PC-9 (cell line): ENCODE measurements at regions not wholly inside any gene's neighbourhood (a gene's known extent, or its start where the extent isn't known, plus 50 kb on each side); places are given as distances from the start of the nearest gene placed in this dataset.

ENCODE experiments used
- EZH2 ChIP-seq: fragments of 200-600 bp; sonication (generic); IDR thresholded peaks from 2 replicates; pipeline ENCODE4 v1.8.0; 2017; ENCODE audit warnings: antibody characterized with exemption, low read depth
- TF ChIP-seq, protein P1 (sequence below): fragments of 200-600 bp; sonication (generic); conservative IDR thresholded peaks from 2 replicates; pipeline ENCODE4 v1.6.1; 2017; ENCODE audit warnings: mixed run types, antibody characterized with exemption, mild to moderate bottlenecking, moderate library complexity

DNA sequence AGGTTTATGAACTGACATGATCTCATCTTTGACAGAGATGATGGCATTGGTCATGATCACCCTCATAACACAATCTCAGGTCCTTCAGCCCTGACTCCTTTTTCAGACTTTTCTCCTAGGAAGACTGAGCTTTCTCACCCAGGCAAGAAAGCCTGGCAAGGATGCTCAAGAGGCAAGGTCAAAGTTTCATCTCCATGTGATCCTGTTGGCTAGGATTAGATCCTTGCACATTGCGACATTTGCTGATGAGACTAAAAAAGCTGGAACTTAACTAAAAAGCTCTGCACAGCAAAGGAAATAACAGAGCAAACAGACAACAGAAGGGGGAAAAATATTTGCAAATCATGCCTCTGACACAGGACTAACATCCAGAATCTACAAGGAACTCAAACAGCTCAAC lies 444.1 kb upstream of the PSMD7 start:
- TF ChIP-seq, protein P1, sequence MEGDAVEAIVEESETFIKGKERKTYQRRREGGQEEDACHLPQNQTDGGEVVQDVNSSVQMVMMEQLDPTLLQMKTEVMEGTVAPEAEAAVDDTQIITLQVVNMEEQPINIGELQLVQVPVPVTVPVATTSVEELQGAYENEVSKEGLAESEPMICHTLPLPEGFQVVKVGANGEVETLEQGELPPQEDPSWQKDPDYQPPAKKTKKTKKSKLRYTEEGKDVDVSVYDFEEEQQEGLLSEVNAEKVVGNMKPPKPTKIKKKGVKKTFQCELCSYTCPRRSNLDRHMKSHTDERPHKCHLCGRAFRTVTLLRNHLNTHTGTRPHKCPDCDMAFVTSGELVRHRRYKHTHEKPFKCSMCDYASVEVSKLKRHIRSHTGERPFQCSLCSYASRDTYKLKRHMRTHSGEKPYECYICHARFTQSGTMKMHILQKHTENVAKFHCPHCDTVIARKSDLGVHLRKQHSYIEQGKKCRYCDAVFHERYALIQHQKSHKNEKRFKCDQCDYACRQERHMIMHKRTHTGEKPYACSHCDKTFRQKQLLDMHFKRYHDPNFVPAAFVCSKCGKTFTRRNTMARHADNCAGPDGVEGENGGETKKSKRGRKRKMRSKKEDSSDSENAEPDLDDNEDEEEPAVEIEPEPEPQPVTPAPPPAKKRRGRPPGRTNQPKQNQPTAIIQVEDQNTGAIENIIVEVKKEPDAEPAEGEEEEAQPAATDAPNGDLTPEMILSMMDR = no peak
- TF ChIP-seq EZH2 = no peak
